SH-SY5Y (cell line): ENCODE measurements at regions not wholly inside any gene's neighbourhood (a gene's known extent, or its start where the extent isn't known, plus 50 kb on each side); places are given as distances from the start of the nearest gene placed in this dataset.

Experiments used
- GATA2 ChIP-seq: IDR thresholded peaks from 2 replicates; pipeline ENCODE4 v1.6.1; 2011; ENCODE audit warnings: mild to moderate bottlenecking, low read depth, low read length
- GATA3 ChIP-seq: IDR thresholded peaks from 2 replicates; pipeline ENCODE4 v1.6.1; 2011; ENCODE audit warnings: low read depth, mild to moderate bottlenecking, low read length, moderate library complexity

GRCh38 chr5:94086194-94086593, 344.8 kb upstream of the POU5F2 start:
- TF ChIP-seq GATA2 (no peak), GATA3 (no peak)
